H9 (cell line): ENCODE measurements at regions not wholly inside any gene's neighbourhood (a gene's known extent, or its start where the extent isn't known, plus 50 kb on each side); places are given as distances from the start of the nearest gene placed in this dataset.

Experiments
- DNase-seq: peaks from one replicate; pipeline ENCODE4 v3.0.0-alpha.2; 2017
- H2AFZ ChIP-seq: one replicate; pipeline ENCODE4 v1.6.1; 2013; ENCODE audit warnings: mild to moderate bottlenecking, low read length, control low read depth, moderate library complexity
- H2AK5ac ChIP-seq: 2 replicates; pipeline ENCODE4 v1.6.1; 2013; ENCODE audit warnings: low read length, control low read depth, mixed read lengths; ENCODE audit not compliant: insufficient read length
- H2BK120ac ChIP-seq: one replicate; pipeline ENCODE4 v1.6.1; 2013; ENCODE audit warnings: low read depth, mild to moderate bottlenecking, low read length, control low read depth, inconsistent platforms; ENCODE audit not compliant: poor library complexity, severe bottlenecking
- H2BK12ac ChIP-seq: 2 replicates; pipeline ENCODE4 v1.6.1; 2013; ENCODE audit warnings: low read length, control low read depth, mixed read lengths, low read depth; ENCODE audit not compliant: insufficient read length
- H2BK15ac ChIP-seq: 2 replicates; pipeline ENCODE4 v1.6.1; 2013; ENCODE audit warnings: low read depth, low read length, control low read depth
- H2BK20ac ChIP-seq: one replicate; pipeline ENCODE4 v1.6.1; 2013; ENCODE audit warnings: low read depth, mild to moderate bottlenecking, low read length, control low read depth, inconsistent platforms; ENCODE audit not compliant: poor library complexity, severe bottlenecking
- H2BK5ac ChIP-seq: 2 replicates; pipeline ENCODE4 v1.6.1; 2013; ENCODE audit warnings: low read length, control low read depth, mixed read lengths; ENCODE audit not compliant: insufficient read length
- H3K14ac ChIP-seq: 2 replicates; pipeline ENCODE4 v1.6.1; 2013; ENCODE audit warnings: low read length, control low read depth; ENCODE audit not compliant: insufficient read depth
- H3K18ac ChIP-seq: 2 replicates; pipeline ENCODE4 v1.6.1; 2013; ENCODE audit warnings: low read depth, mild to moderate bottlenecking, mixed read lengths, low read length, control low read depth; ENCODE audit not compliant: insufficient read length
- H3K23ac ChIP-seq: 2 replicates; pipeline ENCODE4 v1.6.1; 2013; ENCODE audit warnings: low read length, control low read depth, mixed read lengths, low read depth; ENCODE audit not compliant: insufficient read length
- H3K23me2 ChIP-seq: 2 replicates; pipeline ENCODE4 v1.6.1; 2013; ENCODE audit warnings: low read depth, mild to moderate bottlenecking, mixed read lengths, low read length, control low read depth; ENCODE audit not compliant: insufficient read length, poor library complexity, severe bottlenecking
- H3K27ac ChIP-seq: 2 replicates; pipeline ENCODE4 v1.5.1; 2013; ENCODE audit warnings: low read length, control low read depth, mixed read lengths, low read depth; ENCODE audit not compliant: insufficient read length
- H3K27me3 ChIP-seq: 2 replicates; pipeline ENCODE4 v1.6.1; 2013; ENCODE audit warnings: low read length, control low read depth, inconsistent platforms; ENCODE audit not compliant: insufficient read depth
- H3K4ac ChIP-seq: 2 replicates; pipeline ENCODE4 v1.6.1; 2013; ENCODE audit warnings: low read depth, mild to moderate bottlenecking, control low read depth, inconsistent platforms, low read length, moderate library complexity
- H3K4me1 ChIP-seq: 2 replicates; pipeline ENCODE4 v1.6.1; 2013; ENCODE audit warnings: low read length, control low read depth, inconsistent platforms; ENCODE audit not compliant: insufficient read depth
- H3K4me2 ChIP-seq: 2 replicates; pipeline ENCODE4 v1.6.1; 2013; ENCODE audit warnings: low read length, control low read depth, mixed read lengths; ENCODE audit not compliant: insufficient read length, insufficient read depth
- H3K56ac ChIP-seq: 2 replicates; pipeline ENCODE4 v1.6.1; 2013; ENCODE audit warnings: low read depth, mild to moderate bottlenecking, mixed read lengths, low read length, control low read depth; ENCODE audit not compliant: insufficient read length
- H3K79me1 ChIP-seq: 2 replicates; pipeline ENCODE4 v1.6.1; 2013; ENCODE audit warnings: low read depth, mild to moderate bottlenecking, moderate library complexity, low read length, control low read depth, inconsistent platforms; ENCODE audit not compliant: insufficient read depth, poor library complexity, severe bottlenecking
- H3K79me2 ChIP-seq: 2 replicates; pipeline ENCODE4 v1.6.1; 2013; ENCODE audit warnings: low read length, control low read depth, inconsistent platforms; ENCODE audit not compliant: insufficient read depth
- H3K9ac ChIP-seq: 2 replicates; pipeline ENCODE4 v1.6.1; 2013; ENCODE audit warnings: low read length, control low read depth, mixed read lengths; ENCODE audit not compliant: insufficient read length; ENCODE audit errors: extremely low read depth
- H3K9me3 ChIP-seq: one replicate; pipeline ENCODE4 v1.6.1; 2013; ENCODE audit warnings: low read depth, low read length, inconsistent platforms; ENCODE audit not compliant: control insufficient read depth
- H3T11ph ChIP-seq: one replicate; pipeline ENCODE4 v1.6.1; 2013; ENCODE audit warnings: mild to moderate bottlenecking, low read length, control low read depth, inconsistent platforms
- H4K20me1 ChIP-seq: one replicate; pipeline ENCODE4 v1.6.1; 2013; ENCODE audit not compliant: control insufficient read depth, insufficient read length, insufficient read depth
- H4K5ac ChIP-seq: 2 replicates; pipeline ENCODE4 v1.6.1; 2013; ENCODE audit warnings: low read depth, mild to moderate bottlenecking, mixed read lengths, low read length, control low read depth; ENCODE audit not compliant: insufficient read length
- H4K8ac ChIP-seq: replicated peaks from 2 replicates; pipeline ENCODE4 v1.6.1; 2013; ENCODE audit warnings: low read length, control low read depth, mixed read lengths, low read depth; ENCODE audit not compliant: insufficient read length
- H4K91ac ChIP-seq: 2 replicates; pipeline ENCODE4 v1.6.1; 2013; ENCODE audit warnings: low read depth, mild to moderate bottlenecking, moderate library complexity, mixed read lengths, low read length, control low read depth; ENCODE audit not compliant: insufficient read length
- H3K27ac Mint-ChIP-seq, 3 experiments: 2 replicates in 2 of 3; 3 replicates in 1 of 3; pipeline ENCODE4 v1.8.0; 2020 to 2021; ENCODE audit warnings: mixed read lengths in 3 of 3, mild to moderate bottlenecking in 1 of 3, moderate library complexity in 1 of 3
- H3K27me3 Mint-ChIP-seq: 2 replicates; pipeline ENCODE4 v1.8.0; 2021; ENCODE audit warnings: low read depth, mild to moderate bottlenecking, moderate library complexity, mixed read lengths
- H3K36me3 Mint-ChIP-seq, 3 experiments: 2 replicates in 2 of 3; 3 replicates in 1 of 3; pipeline ENCODE4 v1.8.0; 2020 to 2021; ENCODE audit warnings: low read depth in 3 of 3, mixed read lengths in 3 of 3; ENCODE audit not compliant: insufficient read depth in 1 of 3
- H3K4me1 Mint-ChIP-seq, 2 experiments: 2 replicates each; pipeline ENCODE4 v1.8.0; 2020; ENCODE audit warnings: mixed read lengths in 2 of 2
- H3K4me3 Mint-ChIP-seq, 2 experiments: 2 replicates in 1 of 2; 3 replicates in 1 of 2; pipeline ENCODE4 v1.8.0; 2020 to 2021; ENCODE audit warnings: mild to moderate bottlenecking in 2 of 2, mixed read lengths in 2 of 2, moderate library complexity in 1 of 2
- H3K9me3 Mint-ChIP-seq, 2 experiments: 2 replicates in 1 of 2; 3 replicates in 1 of 2; pipeline ENCODE4 v1.8.0; 2020; ENCODE audit warnings: mild to moderate bottlenecking in 2 of 2, mixed read lengths in 2 of 2, moderate library complexity in 1 of 2
- CTCF ChIP-seq: fragments of 200-600 bp; sonication (generic); conservative IDR thresholded peaks from 3 replicates; pipeline ENCODE4 v1.8.0; 2021; ENCODE audit warnings: antibody characterized with exemption, mild to moderate bottlenecking
- WGBS: extraction: QIAGEN DNeasy Blood & Tissue Kit; methylation state at CpG from one replicate; pipeline ENCODE4 v1.1.7; 2013; ENCODE audit warnings: missing lambda C conversion rate, low lambda C conversion rate, mixed read lengths; ENCODE audit not compliant: insufficient read length; ENCODE audit errors: extremely low coverage; 5-methylcytosine and 5-hydroxymethylcytosine counted together

GRCh38 chr22:47608421-47608820 lies 846.0 kb downstream of the TBC1D22A start:
- no peak overlapping the region for H3K4me3 Mint-ChIP-seq
- Histone ChIP-seq H4K20me1 (no peaks in the 10 kb centered on the region), H3K9ac (no peak overlapping the region), H4K91ac (no peak overlapping the region), H3K23me2 (no peaks in the 10 kb centered on the region), H2AK5ac (no peak overlapping the region), H3K4me1 (no peaks in the 10 kb centered on the region), H3K79me1 (no peaks in the 10 kb centered on the region), H2BK120ac (no peak overlapping the region), H2BK15ac (no peak overlapping the region), H4K8ac (no peak overlapping the region), H3K56ac (no peak overlapping the region), H2BK12ac (no peak overlapping the region), H2BK5ac (no peak overlapping the region), H3K9me3 (no peaks in the 10 kb centered on the region), H2AFZ (no peak overlapping the region), H3K27me3 (no peaks in the 10 kb centered on the region), H4K5ac (no peak overlapping the region), H3K79me2 (no peaks in the 10 kb centered on the region), H2BK20ac (no peak overlapping the region), H3K14ac (no peak overlapping the region), H3K18ac (no peak overlapping the region), H3T11ph (no peak overlapping the region), H3K4me2 (no peak overlapping the region), H3K4ac (no peak overlapping the region), H3K27ac (no peak overlapping the region), H3K23ac (no peak overlapping the region)
- no peak for TF ChIP-seq CTCF
- no peak for DNase-seq
- peaks cover 0 to 17% (median 5%) of the 10 kb centered on the region in 3 experiments; a peak in 5 of 7 replicates for H3K36me3 Mint-ChIP-seq
- H3K4me1 Mint-ChIP-seq = no peaks in the 10 kb centered on the region
- peaks cover 2 to 72% of the 10 kb centered on the region in 2 experiments; a peak in 4 of 5 replicates for H3K9me3 Mint-ChIP-seq
- H3K27me3 Mint-ChIP-seq = peaks cover 10% of the 10 kb centered on the region
- H3K27ac Mint-ChIP-seq = peak overlapping the region in 1 of 3 experiments; percentile 70; a peak in 1 of 7 replicates
- no CpG with 5 or more reads among the region's 3 CpGs for WGBS
